HCT116 (cell line): ENCODE measurements at regions not wholly inside any gene's neighbourhood (a gene's known extent, or its start where the extent isn't known, plus 50 kb on each side); places are given as distances from the start of the nearest gene placed in this dataset.

Experiments
- ATAC-seq: fragments of 200-7000 bp; cut with Tn5 transposase; 2 replicates; pipeline ENCODE4 v1.9.1; 2020; ENCODE audit warnings: mild to moderate bottlenecking, moderate library complexity
- BruUV-seq: library from RNA; stranded (reverse); fragments of 400-500 nt; replicated peaks from 2 replicates; lab custom pipeline; 2021; lab: Mats Ljungman, UMichigan
- CTCF ChIA-PET: fragments of 300-600 bp; sonication (Branson Sonifier 250); formaldehyde crosslinking; loops from one replicate; lab custom pipeline; 2021; ENCODE audit warnings: antibody characterized with exemption; lab: Charles Lee
- POLR2A ChIA-PET: fragments of 300-600, 350-600 bp; sonication (Branson Sonifier 250); formaldehyde crosslinking; loops from one replicate; lab custom pipeline; 2021; ENCODE audit warnings: antibody characterized with exemption; lab: Charles Lee
- RAD21 ChIA-PET, 2 experiments: fragments of 300-600 bp; sonication (Branson Sonifier 250); formaldehyde crosslinking; loops; one replicate each; lab custom pipeline; 2023; ENCODE audit warnings: low total read pairs in 2 of 2; ENCODE audit not compliant: uncharacterized antibody in 2 of 2, unreplicated experiment in 2 of 2, low non-redundant PET in 1 of 2; lab: Charles Lee
- DNase-seq: peaks from one replicate; pipeline ENCODE4 v3.0.0-alpha.2; 2010; ENCODE audit warnings: low read depth, low spot score
- H2AFZ ChIP-seq: fragments of 200-600 bp; shearing (Covaris generic), sonication (generic); 2 replicates; pipeline ENCODE4 v1.6.1; 2017; ENCODE audit warnings: low read depth, mixed run types, mixed read lengths, antibody characterized with exemption, low read length; ENCODE audit not compliant: poor library complexity, severe bottlenecking
- H3K27ac ChIP-seq: 2 replicates; pipeline ENCODE4 v1.5.1; 2012; ENCODE audit warnings: low read depth, low read length
- H3K27me3 ChIP-seq: fragments of 200-600 bp; sonication (generic); 2 replicates; pipeline ENCODE4 v1.6.1; 2016; ENCODE audit warnings: mixed run types, low read length, mixed read lengths; ENCODE audit not compliant: insufficient read depth
- H3K36me3 ChIP-seq, 2 experiments: fragments of 200-500 bp in 1 of 2; fragments of 200-600 bp in 1 of 2; sonication (Bioruptor generic) in 1 of 2; sonication (generic) in 1 of 2; 2 replicates each; pipeline versions ENCODE4 v1.5.1 to v1.6.1; 2014 to 2016; ENCODE audit warnings: low read length in 2 of 2, inconsistent platforms in 1 of 2, mixed read lengths in 1 of 2, mixed run types in 1 of 2; ENCODE audit not compliant: insufficient read depth in 2 of 2, control insufficient read depth in 1 of 2
- H3K4me1 ChIP-seq, 2 experiments: fragments of 200-600 bp in 1 of 2; sonication (generic) in 1 of 2; 2 replicates each; pipeline versions ENCODE4 v1.5.1 to v1.6.1; 2012 to 2017; ENCODE audit warnings: low read length in 2 of 2, inconsistent platforms in 1 of 2, mild to moderate bottlenecking in 1 of 2, mixed read lengths in 1 of 2, mixed run types in 1 of 2, moderate library complexity in 1 of 2; ENCODE audit not compliant: insufficient read depth in 2 of 2, control insufficient read depth in 1 of 2
- H3K4me2 ChIP-seq: fragments of 200-600 bp; sonication (generic); 2 replicates; pipeline ENCODE4 v1.6.1; 2017; ENCODE audit warnings: mixed run types, low read length, mixed read lengths
- H3K4me3 ChIP-seq, 2 experiments: fragments of 200-600 bp in 1 of 2; sonication (generic) in 1 of 2; replicated peaks in 1 of 2; 2 replicates each; pipeline ENCODE4 v1.5.1; 2011 to 2016; ENCODE audit warnings: low read length in 2 of 2, control low read depth in 1 of 2, low read depth in 1 of 2, mild to moderate bottlenecking in 1 of 2, mixed read lengths in 1 of 2, mixed run types in 1 of 2
- H3K79me2 ChIP-seq: fragments of 200-600 bp; sonication (generic); 2 replicates; pipeline ENCODE4 v1.6.1; 2017; ENCODE audit warnings: mild to moderate bottlenecking, mixed run types, low read length, moderate library complexity, mixed read lengths; ENCODE audit not compliant: insufficient read depth
- H3K9ac ChIP-seq: fragments of 200-600 bp; sonication (generic); 2 replicates; pipeline ENCODE4 v1.6.1; 2016; ENCODE audit warnings: low read length, mixed read lengths
- H3K9me2 ChIP-seq: fragments of 200-600 bp; sonication (generic), shearing (Covaris generic); 2 replicates; pipeline ENCODE4 v1.6.1; 2017; ENCODE audit warnings: mixed run types, mild to moderate bottlenecking, moderate library complexity; ENCODE audit not compliant: insufficient read depth
- H3K9me3 ChIP-seq, 2 experiments: fragments of 200-500 bp in 1 of 2; fragments of 200-600 bp in 1 of 2; sonication (Bioruptor generic) in 1 of 2; sonication (generic) in 1 of 2; 2 replicates each; pipeline ENCODE4 v1.6.1; 2014 to 2017; ENCODE audit warnings: low read length in 2 of 2, mixed read lengths in 2 of 2, inconsistent platforms in 1 of 2, low read depth in 1 of 2, mild to moderate bottlenecking in 1 of 2, mixed run types in 1 of 2, moderate library complexity in 1 of 2; ENCODE audit not compliant: control insufficient read depth in 1 of 2, insufficient read depth in 1 of 2
- H4K20me1 ChIP-seq: fragments of 200-600 bp; sonication (generic), shearing (Covaris generic); 2 replicates; pipeline ENCODE4 v1.6.1; 2017; ENCODE audit warnings: mixed run types, mild to moderate bottlenecking, moderate library complexity; ENCODE audit not compliant: insufficient read depth
- ATF3 ChIP-seq: IDR thresholded peaks from 2 replicates; pipeline ENCODE4 v1.6.1; 2012
- CBX3 ChIP-seq: IDR thresholded peaks from 2 replicates; pipeline ENCODE4 v1.6.1; 2012; ENCODE audit warnings: low read depth
- CEBPB ChIP-seq: IDR thresholded peaks from 2 replicates; pipeline ENCODE4 v1.6.1; 2012; ENCODE audit warnings: low read depth
- EGR1 ChIP-seq: IDR thresholded peaks from 2 replicates; pipeline ENCODE4 v1.6.1; 2012; ENCODE audit warnings: low read depth
- ELF1 ChIP-seq: IDR thresholded peaks from 2 replicates; pipeline ENCODE4 v1.6.1; 2012; ENCODE audit warnings: low read depth, borderline replicate concordance
- EZH2 ChIP-seq: fragments of 200-600 bp; sonication (generic); IDR thresholded peaks from 2 replicates; pipeline ENCODE4 v1.6.1; 2017; ENCODE audit warnings: antibody characterized with exemption, mixed run types
- EZH2phosphoT487 ChIP-seq: fragments of 200-600 bp; IDR thresholded peaks from 2 replicates; pipeline ENCODE4 v1.6.1; 2018; ENCODE audit warnings: antibody characterized with exemption, borderline replicate concordance
- FOSL1 ChIP-seq: IDR thresholded peaks from 2 replicates; pipeline ENCODE4 v1.6.1; 2012; ENCODE audit warnings: low read depth
- JUND ChIP-seq: IDR thresholded peaks from 2 replicates; pipeline ENCODE4 v1.6.1; 2012
- MAX ChIP-seq: IDR thresholded peaks from 2 replicates; pipeline ENCODE4 v1.6.1; 2012
- POLR2A ChIP-seq: IDR thresholded peaks from 2 replicates; pipeline ENCODE4 v1.7.0; 2011; ENCODE audit warnings: borderline replicate concordance; ENCODE audit not compliant: insufficient read depth, insufficient read length; ENCODE audit errors: extremely low read depth
- RAD21 ChIP-seq: IDR thresholded peaks from 2 replicates; pipeline ENCODE4 v1.6.1; 2012; ENCODE audit warnings: low read depth, mild to moderate bottlenecking
- REST ChIP-seq: IDR thresholded peaks from 2 replicates; pipeline ENCODE4 v1.6.1; 2012; ENCODE audit warnings: low read depth
- SIN3A ChIP-seq: IDR thresholded peaks from 2 replicates; pipeline ENCODE4 v1.6.1; 2012; ENCODE audit warnings: low read depth
- SP1 ChIP-seq: IDR thresholded peaks from 2 replicates; pipeline ENCODE4 v1.6.1; 2012; ENCODE audit warnings: low read depth
- SRF ChIP-seq: IDR thresholded peaks from 2 replicates; pipeline ENCODE4 v1.6.1; 2012; ENCODE audit warnings: low read depth
- ZBTB33 ChIP-seq: IDR thresholded peaks from 2 replicates; pipeline ENCODE4 v1.6.1; 2011; ENCODE audit warnings: mild to moderate bottlenecking, low read length, moderate library complexity; ENCODE audit not compliant: insufficient replicate concordance; ENCODE audit errors: extremely low read depth
- ZNF274 ChIP-seq: fragments of 200-500 bp; sonication (Bioruptor generic); IDR thresholded peaks from 2 replicates; pipeline ENCODE4 v1.6.1; 2014; ENCODE audit warnings: mild to moderate bottlenecking, low read depth, low read length, inconsistent platforms
- intact Hi-C: fragments of 100-400 bp; cut with micrococcal nuclease; formaldehyde crosslinking; loops from 2 replicates; pipeline ENCODE4 v1.10.0; 2022

- no TSS peak for BruUV-seq
- no peaks in the 10 kb centered on the region for H3K9me2 ChIP-seq
- no peaks in the 10 kb centered on the region for H4K20me1 ChIP-seq
- H2AFZ ChIP-seq, result no peak overlapping the region
- no peak overlapping the region for H3K4me3 ChIP-seq
- H3K4me1 ChIP-seq, result no peaks in the 10 kb centered on the region
- no peak overlapping the region for H3K4me2 ChIP-seq
- no peak overlapping the region for H3K27ac ChIP-seq
- ChIA-PET CTCF (no interaction called here), POLR2A (no interaction called here), RAD21 (no interaction called here)
- H3K79me2 ChIP-seq, result no peaks in the 10 kb centered on the region
- no peak overlapping the region for H3K9ac ChIP-seq
- intact Hi-C loops, result no loop called here
- ATAC-seq (0 out of 2 replicates have a peak, but pooled peaks have one; percentile 22), DNase-seq (no peak)
- H3K36me3 ChIP-seq, result no peaks in the 10 kb centered on the region
- H3K27me3 ChIP-seq, result no peaks in the 10 kb centered on the region; the same call in 1 of the 2 replicates
- TF ChIP-seq FOSL1 (no peak), EZH2phosphoT487 (no peak), SRF (no peak), POLR2A (no peak), EZH2 (no peak), JUND (no peak), REST (no peak), ZBTB33 (no peak), SIN3A (no peak), RAD21 (no peak), ZNF274 (no peak), MAX (no peak), CBX3 (no peak), CEBPB (no peak), SP1 (no peak), ELF1 (no peak), ATF3 (no peak), EGR1 (no peak)
- no peaks in the 10 kb centered on the region for H3K9me3 ChIP-seq
These were observed 153.2 kb upstream of the C1orf174 start for GRCh38 chr1:4053160-4053748.
